HG02973 (cell line): ENCODE measurements at regions not wholly inside any gene's neighbourhood (a gene's known extent, or its start where the extent isn't known, plus 50 kb on each side); places are given as distances from the start of the nearest gene placed in this dataset.
"Not testable (repeated sequence)": the region's sequence is repeated elsewhere in the genome, so short reads cannot be mapped to it uniquely, and the experiment has no call there.

Experiments used
- ATAC-seq: cut with Tn5 transposase; IDR thresholded peaks from one replicate; pipeline ENCODE4 v1.9.1; 2021; ENCODE audit warnings: moderate library complexity; ENCODE audit not compliant: unreplicated experiment

DNA sequence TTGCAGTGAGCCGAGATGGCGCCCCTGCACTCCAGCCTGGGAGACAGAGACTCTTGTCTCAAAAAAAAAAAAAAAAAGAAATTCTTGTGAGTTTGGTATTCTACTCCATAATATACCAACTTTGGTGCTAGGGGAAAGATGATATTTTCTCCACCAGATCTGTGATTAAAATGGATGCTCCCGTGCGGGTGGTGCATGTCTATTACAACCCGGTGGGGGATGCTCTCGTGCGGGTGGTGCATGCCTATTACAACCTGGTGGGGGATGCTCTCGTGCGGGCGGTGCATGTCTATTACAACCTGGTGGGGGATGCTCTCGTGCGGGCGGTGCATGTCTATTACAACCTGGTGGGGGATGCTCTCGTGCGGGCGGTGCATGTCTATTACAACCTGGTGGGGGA is 244.1 kb upstream of the RGMA start:
- not testable (repeated sequence) for ATAC-seq

DNA sequence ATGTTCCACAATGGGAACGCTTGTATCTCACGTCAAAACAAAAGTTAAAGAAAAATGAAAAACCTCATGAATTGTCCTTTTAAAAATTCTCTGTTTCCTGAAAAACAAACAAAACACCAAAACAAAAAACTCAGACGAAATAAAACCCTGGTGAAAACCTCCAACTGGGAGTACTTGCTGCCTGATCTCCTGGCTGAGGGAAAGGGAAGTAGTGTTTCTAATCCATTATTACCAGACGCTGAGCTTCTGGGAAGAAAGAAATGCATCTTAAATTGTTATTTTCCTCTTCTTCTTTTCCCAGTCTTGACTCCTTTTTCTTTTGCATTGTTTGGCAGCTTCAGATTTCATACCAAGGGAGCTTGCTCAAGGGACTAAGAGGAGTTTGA is 243.2 kb upstream of the RGMA start:
- ATAC-seq, result no peak

DNA sequence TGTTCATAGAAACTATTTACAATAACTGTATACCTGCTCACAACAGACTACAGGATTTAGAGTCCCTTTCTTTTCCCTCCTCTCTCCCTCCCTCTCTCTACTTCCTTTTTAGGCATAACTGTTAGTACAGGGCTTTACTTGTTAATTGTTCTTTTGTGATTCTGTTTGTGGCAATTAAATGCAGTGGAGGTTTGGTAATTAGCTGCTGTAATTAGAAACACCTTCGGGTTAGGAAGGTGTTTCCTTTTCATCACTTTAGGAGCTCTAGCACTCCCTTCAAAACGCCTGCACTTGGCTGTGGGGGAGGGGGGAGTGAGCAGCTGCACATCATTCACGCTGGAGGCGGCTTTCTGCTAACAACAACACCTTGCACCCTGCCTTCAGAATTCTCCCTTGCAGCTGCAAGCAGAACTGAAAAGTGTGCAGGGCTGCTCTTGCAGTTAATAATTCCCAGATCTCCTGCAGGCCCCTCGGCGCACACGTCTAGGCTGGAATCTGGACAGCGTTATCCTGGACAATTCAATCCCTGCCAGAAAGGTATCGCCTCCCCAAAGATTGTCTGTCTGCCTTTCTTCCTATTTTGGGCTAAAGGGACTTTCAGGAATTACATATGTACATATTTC is 242.6 kb upstream of the RGMA start:
- ATAC-seq, result no peak

DNA sequence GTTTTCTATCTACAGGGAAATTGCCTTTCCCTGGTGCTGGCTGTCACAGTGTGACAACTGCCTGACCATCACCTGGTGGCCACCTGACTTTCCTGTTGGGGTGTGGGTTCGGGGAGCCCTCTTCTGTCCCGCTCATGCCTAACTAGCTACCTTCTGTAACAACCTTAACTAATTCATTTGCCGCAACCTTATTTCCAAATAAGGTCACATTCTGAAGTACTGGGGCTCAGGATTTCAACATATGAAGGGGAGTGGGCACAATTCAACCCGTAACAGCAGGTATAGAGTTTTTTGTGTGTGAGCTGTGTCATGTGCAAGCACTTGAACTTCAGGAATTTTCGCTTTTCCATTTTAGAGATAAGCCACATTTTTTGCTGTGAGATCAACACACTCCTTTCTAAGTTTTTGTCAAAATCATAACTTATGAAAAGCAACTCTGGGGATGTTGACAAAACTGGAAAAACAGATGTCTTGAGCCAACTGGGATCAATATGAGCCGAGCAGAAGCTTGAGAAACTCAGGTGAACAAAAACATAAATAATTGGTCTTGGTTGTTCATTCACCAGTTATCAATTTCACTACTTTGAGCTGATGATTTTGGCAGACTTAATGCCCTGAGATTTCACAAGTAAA is 242.0 kb upstream of the RGMA start:
- no peak for ATAC-seq

DNA sequence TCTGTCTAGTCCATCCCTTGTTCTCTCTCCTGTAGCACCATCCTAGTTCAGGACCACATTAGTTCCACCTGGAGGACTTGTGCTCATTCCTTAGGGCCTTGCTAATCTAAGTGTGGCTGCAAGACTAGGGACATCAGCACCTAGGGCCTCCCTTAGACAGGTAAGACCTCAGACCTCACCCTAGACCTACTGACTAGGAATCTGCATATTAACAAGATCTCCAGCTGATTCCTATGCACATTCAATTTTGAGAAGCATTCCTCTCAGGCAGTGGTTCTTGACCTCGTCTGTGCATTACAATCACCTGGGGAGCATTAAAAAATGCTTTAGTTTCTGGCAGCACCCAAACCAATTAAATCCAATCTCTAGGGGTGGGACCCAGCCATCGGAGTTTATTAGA is 238.4 kb upstream of the RGMA start:
- no peak for ATAC-seq

DNA sequence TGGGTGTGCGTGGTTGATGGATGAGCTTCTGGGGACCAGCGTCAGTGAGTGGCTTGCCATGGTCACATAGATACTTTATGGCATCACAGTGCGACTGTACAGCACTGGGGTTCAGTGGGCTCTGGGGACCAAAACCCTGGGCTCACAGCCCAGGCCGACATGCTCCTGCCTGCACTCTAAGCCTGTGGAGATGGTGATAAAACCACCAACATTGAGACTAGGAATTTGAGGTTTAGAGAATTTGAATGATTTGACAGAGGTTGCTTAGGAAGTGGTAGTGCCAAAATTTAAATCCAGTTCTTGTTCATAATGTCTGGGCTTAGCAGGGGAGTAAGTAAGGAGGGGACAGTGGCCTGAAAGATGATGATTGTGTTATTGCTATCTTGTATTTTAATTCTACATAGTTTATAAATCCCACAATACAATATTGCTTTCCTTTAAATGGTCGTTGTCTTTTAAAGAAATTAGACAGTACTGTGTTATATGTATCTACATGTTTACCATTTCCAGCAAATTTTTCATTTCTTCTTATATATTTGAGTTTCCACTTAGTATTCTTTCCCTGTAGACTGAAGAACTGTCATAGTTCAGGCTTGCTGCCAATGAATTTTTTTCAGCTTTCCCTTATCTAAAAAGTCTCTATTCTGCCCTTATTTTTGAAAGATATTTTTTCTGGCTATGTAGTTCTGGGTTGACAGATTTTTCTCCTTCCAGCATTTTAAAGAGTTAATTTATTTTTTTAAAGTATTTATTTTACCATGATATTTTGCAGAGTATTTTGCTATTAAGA is 235.4 kb upstream of the RGMA start:
- no peak for ATAC-seq

DNA sequence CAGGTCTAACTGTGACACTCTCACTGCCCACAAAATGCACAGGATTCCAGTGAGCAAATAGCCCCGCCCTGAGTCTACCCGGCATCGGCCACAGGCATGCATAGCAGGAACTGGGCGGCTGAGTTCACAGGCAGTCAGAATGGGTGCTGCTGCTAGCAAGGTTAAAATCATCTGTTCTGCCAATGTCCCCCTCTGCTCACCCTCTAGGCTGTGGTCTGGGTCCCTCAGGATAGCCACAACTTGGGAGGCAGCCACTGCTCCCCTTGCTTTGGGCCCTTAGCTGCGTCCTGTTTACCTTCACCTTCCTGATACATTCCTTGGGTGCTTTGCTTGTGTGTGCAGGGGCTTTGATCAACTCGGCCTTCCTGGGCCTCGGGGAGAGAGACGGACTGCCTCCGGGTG is 232.9 kb upstream of the RGMA start:
- ATAC-seq, result no peak

DNA sequence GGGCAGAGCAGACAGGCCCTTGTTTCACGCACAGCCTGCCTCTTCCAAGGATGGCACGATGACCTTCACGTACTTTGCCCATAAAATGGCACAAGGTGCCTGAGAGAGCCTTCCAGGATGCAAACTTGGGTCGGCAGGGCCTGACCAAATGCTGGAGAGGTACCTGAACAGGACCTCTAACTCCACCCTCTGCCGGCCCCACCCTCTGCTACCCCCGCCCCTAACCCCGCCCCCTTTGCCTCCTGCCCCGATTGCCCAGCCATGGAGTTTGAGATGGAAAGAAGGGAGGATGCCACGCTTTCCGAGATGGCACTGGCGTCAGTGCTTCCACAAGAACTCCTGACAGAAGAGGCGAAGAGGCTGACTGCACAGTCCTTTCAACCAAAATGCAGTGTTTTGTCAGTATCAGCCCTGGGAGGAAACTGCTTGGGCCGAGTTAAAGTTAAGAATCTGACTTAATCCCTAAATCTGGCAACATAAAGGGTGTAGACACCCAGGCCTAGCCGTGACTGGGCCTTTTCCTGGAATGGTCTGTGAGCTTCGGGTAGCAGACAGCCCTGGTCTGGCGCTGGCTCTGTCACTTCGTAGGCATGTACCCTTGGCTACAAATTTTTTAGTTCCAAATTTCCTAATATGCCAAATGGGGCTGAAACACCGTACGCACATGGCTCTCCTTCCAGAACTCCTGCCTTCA is 230.3 kb upstream of the RGMA start:
- ATAC-seq, result no peak

DNA sequence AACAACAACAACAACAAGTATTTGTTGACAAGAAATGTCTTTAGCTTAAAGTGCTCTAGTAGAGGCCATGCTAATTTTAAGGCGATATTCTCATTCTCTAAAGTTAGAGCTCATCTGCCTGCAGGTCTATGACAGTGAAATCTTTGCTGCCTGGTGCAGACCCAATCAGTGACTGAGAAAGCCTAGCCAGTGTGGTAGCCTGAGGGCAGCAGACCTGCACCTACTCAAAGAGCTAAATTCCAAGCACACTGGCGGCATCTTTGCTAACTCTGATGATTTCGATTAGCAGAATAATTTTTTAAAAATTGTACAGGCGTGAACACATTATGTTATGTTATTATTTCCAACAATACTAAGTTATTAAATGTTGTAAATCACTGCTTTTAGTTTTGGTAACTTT is 228.8 kb upstream of the RGMA start:
- no peak for ATAC-seq

DNA sequence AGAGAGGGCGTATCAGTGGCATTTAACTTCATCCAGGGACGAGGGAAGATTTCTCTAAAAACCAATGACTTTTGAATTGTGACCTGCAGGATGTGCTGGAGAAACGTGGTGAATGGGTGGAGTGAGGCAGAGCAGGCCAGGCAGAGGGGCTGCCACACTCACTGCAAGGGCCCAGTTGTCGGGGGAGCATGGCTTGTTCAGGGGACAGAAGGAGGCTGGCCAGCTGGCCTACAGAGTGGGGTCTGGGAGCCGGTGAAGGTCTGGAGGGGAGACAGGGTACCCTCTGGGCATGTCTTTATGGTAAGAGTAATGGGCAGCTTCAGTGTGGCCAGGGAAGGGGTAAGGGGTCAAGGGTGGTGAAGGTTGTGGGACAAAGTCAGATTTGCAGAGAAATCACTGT is 225.2 kb upstream of the RGMA start:
- no peak for ATAC-seq

DNA sequence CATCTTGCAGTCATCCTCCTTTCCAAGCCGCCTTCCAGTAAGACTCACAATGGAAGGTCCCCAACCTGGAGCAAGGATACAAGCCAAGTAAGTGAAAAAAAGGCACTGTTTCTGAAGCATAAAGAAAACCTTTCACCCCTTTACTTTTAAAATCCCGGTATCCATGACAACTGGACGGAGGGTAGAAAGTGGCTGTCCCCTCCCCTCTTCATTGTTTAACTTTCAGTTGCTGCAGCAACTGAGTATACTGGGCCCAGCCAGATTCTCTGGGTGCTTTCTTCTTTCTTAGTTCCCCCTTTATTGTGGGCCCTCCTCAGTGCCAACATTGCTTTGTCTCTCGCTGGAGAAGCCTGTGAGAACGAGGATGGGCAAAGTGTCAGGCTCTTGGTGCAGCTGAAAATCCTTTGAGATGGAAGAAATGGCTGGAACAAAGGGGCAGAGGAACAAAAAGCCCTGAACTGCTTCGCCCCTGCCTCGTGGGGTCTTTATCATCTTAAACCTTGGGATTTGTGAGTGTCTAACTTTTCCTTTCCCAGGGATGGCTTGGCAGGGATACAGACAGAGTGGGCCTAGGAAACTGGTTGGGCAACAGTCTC is 224.0 kb upstream of the RGMA start:
- ATAC-seq, result no peak

DNA sequence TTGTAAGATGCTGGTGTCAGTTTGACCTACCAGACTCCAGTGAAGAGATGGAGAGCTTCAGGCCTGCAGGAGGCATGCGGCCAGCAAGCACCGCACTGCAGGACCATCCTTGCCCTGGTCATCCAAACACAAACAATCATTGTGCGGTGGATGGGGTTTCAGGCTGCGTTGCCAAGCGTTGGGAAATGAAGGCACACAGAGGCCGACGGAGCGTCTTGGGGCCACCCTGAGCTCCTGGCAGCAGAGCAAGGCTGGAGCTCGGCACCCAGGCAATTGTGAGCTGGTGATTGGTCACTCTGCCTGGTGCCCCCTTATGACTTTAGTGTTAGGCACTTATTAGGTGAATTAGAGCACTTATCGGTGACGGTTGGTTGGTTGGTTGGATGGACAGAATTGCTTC is 222.6 kb upstream of the RGMA start:
- ATAC-seq, result no peak

DNA sequence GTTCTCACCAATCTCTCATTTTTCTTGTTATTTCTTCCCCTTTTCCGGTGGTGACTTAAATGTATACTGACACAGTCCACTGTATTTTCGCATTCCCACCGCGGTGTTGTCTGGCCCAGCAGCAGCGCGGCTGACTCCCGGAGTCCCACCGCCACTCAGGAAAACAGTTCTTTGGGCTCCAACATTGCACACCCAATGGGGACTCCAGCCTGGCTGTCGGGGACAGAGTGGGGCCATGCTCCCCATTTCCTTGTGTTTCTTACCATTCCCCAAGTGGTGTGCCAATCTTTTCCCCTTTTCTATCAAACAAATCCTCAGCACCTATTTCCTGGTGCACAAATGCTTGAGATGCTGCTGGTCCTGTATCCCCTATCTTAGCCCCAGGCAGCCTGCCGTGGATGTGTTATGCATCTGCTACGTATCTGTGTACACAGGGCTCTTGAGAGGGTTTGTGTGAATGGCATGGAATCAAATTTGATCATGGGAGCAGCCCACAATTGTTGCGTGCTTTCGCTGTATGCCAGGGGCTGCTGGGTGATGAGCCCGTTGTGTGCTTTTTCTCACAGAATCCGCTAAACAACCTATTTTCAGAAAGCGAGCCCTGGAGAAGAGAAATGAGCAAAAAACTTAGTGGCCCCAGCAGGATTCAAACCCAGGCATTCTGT is 219.1 kb upstream of the RGMA start:
- ATAC-seq, result no peak

DNA sequence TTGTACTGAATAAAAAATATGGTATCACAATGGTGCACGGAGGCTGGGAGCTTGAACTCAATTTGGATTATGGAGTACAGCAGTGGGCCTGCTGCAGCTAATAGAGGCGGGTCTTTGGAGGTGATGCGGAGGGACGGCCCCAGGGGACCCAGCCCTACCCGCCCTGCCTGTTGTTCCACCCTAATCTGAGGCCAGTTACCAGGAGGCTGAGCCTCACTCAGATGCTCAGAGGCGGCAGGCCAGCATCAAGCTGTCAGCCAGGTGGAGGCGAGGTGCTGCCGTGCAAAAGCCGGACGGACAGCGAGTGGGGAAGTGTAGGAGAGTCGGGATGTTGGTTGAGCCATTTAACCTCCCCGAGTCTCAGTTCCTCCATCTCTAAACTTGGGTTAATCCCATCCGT is 218.5 kb upstream of the RGMA start:
- ATAC-seq, result no peak

DNA sequence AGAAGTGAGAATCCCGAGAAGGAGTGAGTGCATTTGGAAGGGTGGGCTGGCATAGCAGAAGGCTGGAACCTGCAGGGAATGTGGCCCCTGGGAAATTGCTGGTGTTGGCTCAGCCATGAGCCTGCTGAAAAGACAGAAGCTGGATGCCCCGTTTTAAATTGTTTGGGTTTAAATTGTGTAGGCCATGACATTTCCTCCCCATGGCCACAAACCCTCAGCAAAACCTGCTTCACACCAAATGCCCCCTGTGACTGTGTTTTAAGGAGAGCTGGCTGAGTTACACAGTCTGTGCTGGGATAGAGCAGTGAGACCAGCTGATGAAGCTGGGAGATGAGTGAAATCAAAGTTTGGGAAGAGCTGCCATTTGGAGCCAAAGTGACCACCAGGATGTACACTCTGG is 216.3 kb upstream of the RGMA start:
- no peak for ATAC-seq

DNA sequence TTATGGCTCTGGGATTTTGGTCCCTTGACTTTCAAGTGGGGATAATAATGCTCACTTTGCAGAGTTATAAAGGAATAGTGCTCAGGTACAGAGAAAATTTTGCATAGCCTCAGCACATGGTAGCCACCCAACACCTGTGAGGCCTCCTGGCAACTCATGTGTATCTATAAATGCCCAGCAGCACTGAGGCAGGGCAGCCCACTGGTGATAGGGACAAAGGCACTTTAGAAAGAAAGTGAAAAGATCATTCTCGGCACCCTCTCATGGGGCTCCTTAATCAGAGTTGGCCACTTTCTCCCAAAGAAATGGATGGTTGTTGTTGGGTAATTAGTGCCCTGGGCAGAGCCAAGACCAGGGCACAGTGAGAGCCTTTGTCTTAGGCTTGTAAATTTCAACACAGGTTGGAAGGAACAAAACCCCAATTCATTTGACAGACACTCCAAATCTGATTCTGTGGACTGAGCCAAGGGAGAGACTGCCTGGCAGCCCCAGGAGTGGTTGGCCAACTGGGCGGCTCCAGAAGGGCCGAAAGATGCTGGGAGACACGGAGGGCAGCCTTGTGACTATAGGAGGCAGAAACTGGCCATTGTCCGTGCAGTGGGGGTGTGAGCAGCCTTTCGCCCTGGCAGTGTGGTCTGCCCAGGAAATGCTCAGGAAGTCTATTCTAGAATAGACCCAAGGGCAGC is 213.2 kb upstream of the RGMA start:
- ATAC-seq, result no peak

DNA sequence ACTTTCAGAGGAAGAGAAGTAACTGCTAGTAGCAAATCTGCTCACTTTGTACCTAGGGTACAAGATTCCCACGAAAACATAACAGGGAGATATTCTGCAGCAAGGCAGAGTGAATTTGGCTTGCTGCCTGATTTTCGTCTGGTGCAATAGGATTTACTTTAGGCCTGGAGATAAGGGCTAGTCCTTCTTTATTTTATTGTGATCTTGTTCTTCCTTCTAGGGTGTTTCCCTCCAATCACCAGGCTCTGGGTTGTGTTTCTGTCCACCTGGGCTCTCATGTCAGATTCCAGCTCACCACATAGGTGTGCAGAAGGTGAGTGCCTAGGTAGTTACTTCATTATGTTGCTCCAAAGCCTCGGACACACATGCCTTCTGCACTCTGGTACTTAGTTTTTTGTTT is 211.8 kb upstream of the RGMA start:
- ATAC-seq, result no peak

DNA sequence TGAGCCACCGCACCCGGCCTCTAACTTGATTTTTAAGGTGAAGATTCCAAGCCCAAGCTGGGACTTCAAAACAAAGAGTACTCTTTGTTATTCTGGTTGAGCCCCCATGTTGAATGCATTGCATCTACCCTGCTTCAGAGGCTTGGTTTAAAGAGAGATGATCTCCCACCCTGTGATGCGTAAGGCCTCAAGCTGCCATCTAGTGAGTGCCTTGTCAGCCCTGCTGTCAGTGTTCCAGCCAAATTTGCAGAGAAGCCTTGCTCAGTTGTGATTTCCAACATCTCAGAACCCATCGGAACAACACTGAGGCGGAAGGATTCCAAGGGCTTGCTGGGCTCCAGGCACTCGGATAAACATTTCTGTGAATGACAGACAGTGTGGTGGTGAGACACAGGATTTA is 210.7 kb upstream of the RGMA start:
- no peak for ATAC-seq

DNA sequence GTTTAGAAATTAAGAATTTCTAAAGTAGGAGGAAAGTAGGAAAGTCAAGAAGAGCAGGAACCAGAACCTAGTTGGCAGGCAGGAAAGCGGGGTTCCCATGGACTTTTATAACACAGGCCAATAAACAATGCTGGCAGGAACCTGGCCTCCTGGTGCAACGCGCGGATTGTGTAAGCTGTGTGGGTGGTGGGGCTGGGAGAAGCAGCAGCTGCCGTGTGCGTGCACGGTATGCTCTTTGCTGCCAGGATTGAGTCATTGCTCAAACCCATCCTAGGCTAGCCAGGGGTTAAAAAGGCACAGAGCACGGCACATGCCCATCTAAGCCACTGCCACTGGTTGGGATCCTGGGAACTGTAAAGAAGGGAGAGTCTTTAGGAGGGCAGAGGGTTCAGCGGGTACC is 209.9 kb upstream of the RGMA start:
- ATAC-seq, result no peak

DNA sequence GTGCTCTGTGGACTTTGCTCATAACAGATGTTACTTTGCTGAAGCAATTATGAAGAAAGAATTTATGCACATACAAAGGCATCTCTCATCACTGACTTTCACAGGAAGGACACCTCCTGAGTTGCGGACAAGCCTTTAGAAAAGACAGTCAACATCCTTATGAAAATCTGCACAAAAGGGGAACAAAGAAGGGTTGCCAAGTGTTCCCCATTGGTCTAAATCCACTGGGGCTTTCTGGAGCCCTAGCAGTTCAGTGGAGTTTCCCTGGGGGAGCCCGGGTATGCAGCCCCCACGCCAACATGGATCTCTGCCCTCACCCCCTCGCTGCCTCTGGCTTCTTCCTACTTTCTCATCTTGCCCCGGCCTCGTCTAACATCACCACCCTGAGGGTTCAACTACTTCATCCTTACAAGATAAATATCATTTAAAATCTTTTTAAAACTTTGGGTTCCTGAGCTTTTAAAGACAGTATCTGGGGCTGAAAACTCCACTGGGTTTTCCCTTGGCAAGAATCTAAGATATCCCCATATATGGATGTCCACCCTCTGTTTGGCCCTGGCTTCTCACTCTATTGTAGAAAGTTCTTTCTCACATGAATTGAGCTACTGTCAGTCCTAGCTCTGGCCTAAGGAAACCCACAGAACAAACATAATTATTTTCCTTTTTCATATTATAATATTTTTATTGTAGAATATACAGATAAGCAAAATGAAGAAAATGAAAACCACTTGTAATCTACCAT is 207.9 kb upstream of the RGMA start:
- no peak for ATAC-seq
